ENCODE measurements at regions not wholly inside any gene's neighbourhood (a gene's known extent, or its start where the extent isn't known, plus 50 kb on each side); places are given as distances from the start of the nearest gene placed in this dataset.

GRCh38 chr13:109670776-109671175 lies 115.6 kb downstream of the IRS2 start:
- no peak for TF ChIP-seq EZH2 (IDR thresholded peaks at IDR 0.05)
- TF ChIP-seq POLR2AphosphoS5 (IDR thresholded peaks at IDR 0.05; ENCODE audit: borderline replicate concordance, low read depth, low read length), result no peak
- TF ChIP-seq FOXP2 (optimal IDR thresholded peaks at IDR 0.05; ENCODE audit: control extremely low read depth, extremely low read length, insufficient read depth), result no peak

All from SK-N-MC (cell line).